HCT116 (cell line): ENCODE measurements at regions not wholly inside any gene's neighbourhood (a gene's known extent, or its start where the extent isn't known, plus 50 kb on each side); places are given as distances from the start of the nearest gene placed in this dataset.

Source experiments
- ATAC-seq: fragments of 200-7000 bp; cut with Tn5 transposase; 2 replicates; pipeline ENCODE4 v1.9.1; 2020; ENCODE audit warnings: mild to moderate bottlenecking, moderate library complexity
- BruUV-seq: library from RNA; stranded (reverse); fragments of 400-500 nt; replicated peaks from 2 replicates; lab custom pipeline; 2021; lab: Mats Ljungman, UMichigan
- CTCF ChIA-PET: fragments of 300-600 bp; sonication (Branson Sonifier 250); formaldehyde crosslinking; loops from one replicate; lab custom pipeline; 2021; ENCODE audit warnings: antibody characterized with exemption; lab: Charles Lee
- POLR2A ChIA-PET: fragments of 300-600, 350-600 bp; sonication (Branson Sonifier 250); formaldehyde crosslinking; loops from one replicate; lab custom pipeline; 2021; ENCODE audit warnings: antibody characterized with exemption; lab: Charles Lee
- RAD21 ChIA-PET, 2 experiments: fragments of 300-600 bp; sonication (Branson Sonifier 250); formaldehyde crosslinking; loops; one replicate each; lab custom pipeline; 2023; ENCODE audit warnings: low total read pairs in 2 of 2; ENCODE audit not compliant: uncharacterized antibody in 2 of 2, unreplicated experiment in 2 of 2, low non-redundant PET in 1 of 2; lab: Charles Lee
- DNase-seq: peaks from one replicate; pipeline ENCODE4 v3.0.0-alpha.2; 2010; ENCODE audit warnings: low read depth, low spot score
- H2AFZ ChIP-seq: fragments of 200-600 bp; shearing (Covaris generic), sonication (generic); 2 replicates; pipeline ENCODE4 v1.6.1; 2017; ENCODE audit warnings: low read depth, mixed run types, mixed read lengths, antibody characterized with exemption, low read length; ENCODE audit not compliant: poor library complexity, severe bottlenecking
- H3K27ac ChIP-seq: 2 replicates; pipeline ENCODE4 v1.5.1; 2012; ENCODE audit warnings: low read depth, low read length
- H3K27me3 ChIP-seq: fragments of 200-600 bp; sonication (generic); 2 replicates; pipeline ENCODE4 v1.6.1; 2016; ENCODE audit warnings: mixed run types, low read length, mixed read lengths; ENCODE audit not compliant: insufficient read depth
- H3K36me3 ChIP-seq, 2 experiments: fragments of 200-500 bp in 1 of 2; fragments of 200-600 bp in 1 of 2; sonication (Bioruptor generic) in 1 of 2; sonication (generic) in 1 of 2; 2 replicates each; pipeline versions ENCODE4 v1.5.1 to v1.6.1; 2014 to 2016; ENCODE audit warnings: low read length in 2 of 2, inconsistent platforms in 1 of 2, mixed read lengths in 1 of 2, mixed run types in 1 of 2; ENCODE audit not compliant: insufficient read depth in 2 of 2, control insufficient read depth in 1 of 2
- H3K4me1 ChIP-seq, 2 experiments: fragments of 200-600 bp in 1 of 2; sonication (generic) in 1 of 2; 2 replicates each; pipeline versions ENCODE4 v1.5.1 to v1.6.1; 2012 to 2017; ENCODE audit warnings: low read length in 2 of 2, inconsistent platforms in 1 of 2, mild to moderate bottlenecking in 1 of 2, mixed read lengths in 1 of 2, mixed run types in 1 of 2, moderate library complexity in 1 of 2; ENCODE audit not compliant: insufficient read depth in 2 of 2, control insufficient read depth in 1 of 2
- H3K4me2 ChIP-seq: fragments of 200-600 bp; sonication (generic); 2 replicates; pipeline ENCODE4 v1.6.1; 2017; ENCODE audit warnings: mixed run types, low read length, mixed read lengths
- H3K4me3 ChIP-seq, 2 experiments: fragments of 200-600 bp in 1 of 2; sonication (generic) in 1 of 2; replicated peaks in 1 of 2; 2 replicates each; pipeline ENCODE4 v1.5.1; 2011 to 2016; ENCODE audit warnings: low read length in 2 of 2, control low read depth in 1 of 2, low read depth in 1 of 2, mild to moderate bottlenecking in 1 of 2, mixed read lengths in 1 of 2, mixed run types in 1 of 2
- H3K79me2 ChIP-seq: fragments of 200-600 bp; sonication (generic); 2 replicates; pipeline ENCODE4 v1.6.1; 2017; ENCODE audit warnings: mild to moderate bottlenecking, mixed run types, low read length, moderate library complexity, mixed read lengths; ENCODE audit not compliant: insufficient read depth
- H3K9ac ChIP-seq: fragments of 200-600 bp; sonication (generic); 2 replicates; pipeline ENCODE4 v1.6.1; 2016; ENCODE audit warnings: low read length, mixed read lengths
- H3K9me2 ChIP-seq: fragments of 200-600 bp; sonication (generic), shearing (Covaris generic); 2 replicates; pipeline ENCODE4 v1.6.1; 2017; ENCODE audit warnings: mixed run types, mild to moderate bottlenecking, moderate library complexity; ENCODE audit not compliant: insufficient read depth
- H3K9me3 ChIP-seq, 2 experiments: fragments of 200-500 bp in 1 of 2; fragments of 200-600 bp in 1 of 2; sonication (Bioruptor generic) in 1 of 2; sonication (generic) in 1 of 2; 2 replicates each; pipeline ENCODE4 v1.6.1; 2014 to 2017; ENCODE audit warnings: low read length in 2 of 2, mixed read lengths in 2 of 2, inconsistent platforms in 1 of 2, low read depth in 1 of 2, mild to moderate bottlenecking in 1 of 2, mixed run types in 1 of 2, moderate library complexity in 1 of 2; ENCODE audit not compliant: control insufficient read depth in 1 of 2, insufficient read depth in 1 of 2
- H4K20me1 ChIP-seq: fragments of 200-600 bp; sonication (generic), shearing (Covaris generic); 2 replicates; pipeline ENCODE4 v1.6.1; 2017; ENCODE audit warnings: mixed run types, mild to moderate bottlenecking, moderate library complexity; ENCODE audit not compliant: insufficient read depth
- EGR1 ChIP-seq: IDR thresholded peaks from 2 replicates; pipeline ENCODE4 v1.6.1; 2012; ENCODE audit warnings: low read depth
- ELF1 ChIP-seq: IDR thresholded peaks from 2 replicates; pipeline ENCODE4 v1.6.1; 2012; ENCODE audit warnings: low read depth, borderline replicate concordance
- EZH2 ChIP-seq: fragments of 200-600 bp; sonication (generic); IDR thresholded peaks from 2 replicates; pipeline ENCODE4 v1.6.1; 2017; ENCODE audit warnings: antibody characterized with exemption, mixed run types
- EZH2phosphoT487 ChIP-seq: fragments of 200-600 bp; IDR thresholded peaks from 2 replicates; pipeline ENCODE4 v1.6.1; 2018; ENCODE audit warnings: antibody characterized with exemption, borderline replicate concordance
- FOSL1 ChIP-seq: IDR thresholded peaks from 2 replicates; pipeline ENCODE4 v1.6.1; 2012; ENCODE audit warnings: low read depth
- POLR2A ChIP-seq: IDR thresholded peaks from 2 replicates; pipeline ENCODE4 v1.7.0; 2011; ENCODE audit warnings: borderline replicate concordance; ENCODE audit not compliant: insufficient read depth, insufficient read length; ENCODE audit errors: extremely low read depth
- REST ChIP-seq: IDR thresholded peaks from 2 replicates; pipeline ENCODE4 v1.6.1; 2012; ENCODE audit warnings: low read depth
- SIN3A ChIP-seq: IDR thresholded peaks from 2 replicates; pipeline ENCODE4 v1.6.1; 2012; ENCODE audit warnings: low read depth
- SP1 ChIP-seq: IDR thresholded peaks from 2 replicates; pipeline ENCODE4 v1.6.1; 2012; ENCODE audit warnings: low read depth
- TCF7L2 ChIP-seq: IDR thresholded peaks from 2 replicates; pipeline ENCODE4 v1.7.0; 2011; ENCODE audit warnings: borderline replicate concordance, inconsistent platforms; ENCODE audit not compliant: insufficient read depth, insufficient read length; ENCODE audit errors: extremely low read depth
- YY1 ChIP-seq: IDR thresholded peaks from 2 replicates; pipeline ENCODE4 v1.6.1; 2011; ENCODE audit warnings: low read length, low read depth, moderate library complexity, mild to moderate bottlenecking; ENCODE audit not compliant: insufficient replicate concordance; ENCODE audit errors: extremely low read depth
- ZFX ChIP-seq: fragments of 450-650 bp; IDR thresholded peaks from 2 replicates; pipeline ENCODE4 v1.6.1; 2017
- ZNF274 ChIP-seq: fragments of 200-500 bp; sonication (Bioruptor generic); IDR thresholded peaks from 2 replicates; pipeline ENCODE4 v1.6.1; 2014; ENCODE audit warnings: mild to moderate bottlenecking, low read depth, low read length, inconsistent platforms
- intact Hi-C: fragments of 100-400 bp; cut with micrococcal nuclease; formaldehyde crosslinking; loops from 2 replicates; pipeline ENCODE4 v1.10.0; 2022
- TF ChIP-seq, protein P1 (sequence below): IDR thresholded peaks from 2 replicates; pipeline ENCODE4 v1.6.1; 2012

DNA sequence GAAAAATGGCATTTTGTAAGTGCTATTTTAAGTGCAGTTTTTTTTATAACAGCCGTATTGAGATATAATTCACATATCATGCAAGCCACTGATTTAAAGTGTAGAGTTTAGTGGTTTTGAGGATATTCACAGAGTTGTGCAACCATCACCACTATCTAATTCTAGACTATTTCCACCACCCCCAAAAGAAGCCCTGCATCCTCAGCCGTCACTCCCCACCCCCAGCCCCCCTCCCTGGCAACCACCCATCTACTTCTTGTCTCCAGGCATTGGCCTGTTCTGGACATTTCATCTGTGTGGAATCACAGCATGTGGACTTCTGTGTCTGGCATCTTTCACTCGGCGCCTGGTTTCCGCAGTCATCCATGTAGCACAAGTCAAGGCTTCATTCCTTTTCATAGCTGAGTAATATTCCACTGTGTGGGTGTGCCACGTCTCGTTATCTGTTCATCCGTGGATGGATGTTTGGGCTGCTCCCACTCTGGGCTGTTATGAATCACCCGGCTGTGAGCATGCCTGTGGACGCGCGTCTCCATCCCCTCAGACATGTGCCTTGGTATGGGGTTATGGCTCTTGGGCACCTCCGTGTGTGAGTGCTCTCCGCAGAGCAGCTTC is 138.4 kb upstream of the CIBAR2 start:
- Histone ChIP-seq H3K36me3 (no peaks in the 10 kb centered on the region), H3K4me2 (no peak overlapping the region), H3K4me1 (peaks cover 11 to 26% of the 10 kb centered on the region in 2 experiments), H4K20me1 (no peaks in the 10 kb centered on the region; the same call in 1 of the 2 replicates), H3K9me3 (no peaks in the 10 kb centered on the region), H3K27me3 (no peaks in the 10 kb centered on the region), H3K79me2 (no peaks in the 10 kb centered on the region; the same call in 1 of the 2 replicates), H3K27ac (no peak overlapping the region), H3K9ac (no peak overlapping the region), H3K4me3 (no peak overlapping the region), H3K9me2 (no peaks in the 10 kb centered on the region), H2AFZ (no peak overlapping the region)
- TF ChIP-seq SIN3A: no peak
- no peak for TF ChIP-seq ZFX
- CTCF ChIA-PET: interaction anchor here (0.7 to 1.5 kb wide), 2 partner anchors 15 to 49 kb away, joined by 3 to 5 read pairs; no protein-coding TSS in a partner anchor
- DNase-seq: no peak
- ATAC-seq: no peak
- intact Hi-C loops: no loop called here
- BruUV-seq: no TSS peak
- POLR2A ChIA-PET: no interaction called here
- RAD21 ChIA-PET: no interaction called here

DNA sequence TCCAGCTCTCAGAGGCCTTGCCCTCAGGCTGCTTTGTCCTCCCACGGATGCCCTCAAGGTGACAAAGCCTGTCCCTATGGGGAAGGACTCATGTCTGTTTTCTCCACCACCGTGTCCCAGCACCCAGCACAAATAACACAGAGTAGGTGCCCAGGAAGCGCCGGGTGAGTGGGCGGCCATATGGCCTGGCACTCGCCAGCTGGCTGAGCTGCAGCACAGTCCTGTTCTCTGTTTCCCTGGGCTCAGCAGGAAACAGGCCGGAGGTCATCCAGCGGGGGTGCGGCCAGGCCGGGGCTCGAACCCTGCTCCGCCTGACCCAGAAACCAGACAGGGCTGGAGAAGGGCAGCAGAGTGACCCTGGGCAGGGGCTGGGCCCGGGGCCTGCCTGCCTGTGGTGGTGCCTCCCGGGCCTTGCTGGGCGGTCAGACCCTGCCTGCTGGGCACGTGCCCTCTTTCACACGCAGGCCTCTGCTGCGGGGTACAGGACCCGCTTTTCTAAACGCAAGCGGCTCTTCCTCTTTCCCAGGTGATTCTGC is 139.0 kb upstream of the CIBAR2 start:
- no peaks in the 10 kb centered on the region for H3K27me3 ChIP-seq
- RAD21 ChIA-PET: no interaction called here
- DNase-seq: no peak
- BruUV-seq: no TSS peak
- no peak for ATAC-seq
- peaks cover 9 to 23% of the 10 kb centered on the region in 2 experiments for H3K4me1 ChIP-seq
- TF ChIP-seq ELF1 (no peak), FOSL1 (no peak), EZH2 (no peak), REST (no peak), EGR1 (no peak), POLR2A (no peak), EZH2phosphoT487 (no peak), TCF7L2 (no peak), SP1 (no peak), ZNF274 (no peak), YY1 (no peak)
- TF ChIP-seq, protein P1, sequence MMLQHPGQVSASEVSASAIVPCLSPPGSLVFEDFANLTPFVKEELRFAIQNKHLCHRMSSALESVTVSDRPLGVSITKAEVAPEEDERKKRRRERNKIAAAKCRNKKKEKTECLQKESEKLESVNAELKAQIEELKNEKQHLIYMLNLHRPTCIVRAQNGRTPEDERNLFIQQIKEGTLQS: no peak
- no peak overlapping the region for H2AFZ ChIP-seq
- CTCF ChIA-PET: interaction anchor here (0.7 to 3.3 kb wide), 8 partner anchors 7 to 136 kb away, joined by 3 to 16 read pairs (median 7); no protein-coding TSS in a partner anchor
- POLR2A ChIA-PET: no interaction called here
- intact Hi-C loops: no loop called here
- H3K79me2 ChIP-seq: no peaks in the 10 kb centered on the region; the same call in 1 of the 2 replicates
- H3K4me2 ChIP-seq: no peak overlapping the region
- H3K27ac ChIP-seq: no peak overlapping the region
- H4K20me1 ChIP-seq: no peaks in the 10 kb centered on the region
- H3K36me3 ChIP-seq: no peaks in the 10 kb centered on the region
- no peaks in the 10 kb centered on the region for H3K9me2 ChIP-seq
- H3K9ac ChIP-seq: no peak overlapping the region
- no peaks in the 10 kb centered on the region for H3K9me3 ChIP-seq
- no peak overlapping the region for H3K4me3 ChIP-seq
